Astrocyte (in vitro differentiated cells and primary cell): ENCODE measurements at regions not wholly inside any gene's neighbourhood (a gene's known extent, or its start where the extent isn't known, plus 50 kb on each side); places are given as distances from the start of the nearest gene placed in this dataset.

Experiments used
- DNase-seq: peaks from one replicate; pipeline ENCODE4 v3.0.0-alpha.2; 2010; ENCODE audit warnings: low read depth
- FAIRE-seq: peaks from 2 replicates; lab custom pipeline; 2011; peaks lifted over from hg19 to GRCh38; lab: Jason Lieb, UNC
- H2AFZ ChIP-seq: 2 replicates; pipeline ENCODE4 v1.6.0; 2012; ENCODE audit warnings: low read depth, low read length, inconsistent platforms
- H3K27ac ChIP-seq: 2 replicates; pipeline ENCODE4 v1.5.1; 2011; ENCODE audit warnings: low read depth, low read length, inconsistent platforms
- H3K27me3 ChIP-seq: 2 replicates; pipeline ENCODE4 v1.6.0; 2011; ENCODE audit warnings: low read length, inconsistent platforms; ENCODE audit not compliant: insufficient read depth
- H3K36me3 ChIP-seq: 2 replicates; pipeline ENCODE4 v1.5.1; 2011; ENCODE audit warnings: low read length, inconsistent platforms; ENCODE audit not compliant: insufficient read depth
- H3K4me1 ChIP-seq: 2 replicates; pipeline ENCODE4 v1.5.1; 2011; ENCODE audit warnings: low read length, inconsistent platforms; ENCODE audit not compliant: insufficient read depth
- H3K4me2 ChIP-seq: 2 replicates; pipeline ENCODE4 v1.6.0; 2012; ENCODE audit warnings: low read length, inconsistent platforms
- H3K4me3 ChIP-seq: 2 replicates; pipeline ENCODE4 v1.5.1; 2011; ENCODE audit warnings: low read depth, mild to moderate bottlenecking, low read length, inconsistent platforms; ENCODE audit not compliant: insufficient read depth
- H3K79me2 ChIP-seq: 2 replicates; pipeline ENCODE4 v1.6.0; 2012; ENCODE audit warnings: mild to moderate bottlenecking, low read length, inconsistent platforms; ENCODE audit not compliant: insufficient read depth
- H3K9ac ChIP-seq: 2 replicates; pipeline ENCODE4 v1.6.0; 2012; ENCODE audit warnings: mild to moderate bottlenecking, low read length, inconsistent platforms
- H3K9me3 ChIP-seq: 2 replicates; pipeline ENCODE4 v1.5.1; 2012; ENCODE audit warnings: low read depth, mild to moderate bottlenecking, low read length, inconsistent platforms; ENCODE audit not compliant: insufficient read depth
- H4K20me1 ChIP-seq: 2 replicates; pipeline ENCODE4 v1.6.0; 2012; ENCODE audit warnings: low read length, inconsistent platforms; ENCODE audit not compliant: insufficient read depth
- H3K27ac Mint-ChIP-seq: one replicate; pipeline ENCODE4 v1.8.0; 2021; ENCODE audit warnings: mild to moderate bottlenecking, mixed read lengths; ENCODE audit not compliant: unreplicated experiment
- H3K27me3 Mint-ChIP-seq: one replicate; pipeline ENCODE4 v1.8.0; 2021; ENCODE audit warnings: low read depth, mixed read lengths; ENCODE audit not compliant: unreplicated experiment
- H3K36me3 Mint-ChIP-seq: one replicate; pipeline ENCODE4 v1.8.0; 2021; ENCODE audit warnings: low read depth, mixed read lengths; ENCODE audit not compliant: unreplicated experiment
- H3K4me1 Mint-ChIP-seq: one replicate; pipeline ENCODE4 v1.8.0; 2021; ENCODE audit warnings: low read depth, mixed read lengths; ENCODE audit not compliant: unreplicated experiment
- H3K4me3 Mint-ChIP-seq: one replicate; pipeline ENCODE4 v1.8.0; 2021; ENCODE audit warnings: mild to moderate bottlenecking, moderate library complexity, mixed read lengths; ENCODE audit not compliant: unreplicated experiment
- H3K9me3 Mint-ChIP-seq: one replicate; pipeline ENCODE4 v1.8.0; 2021; ENCODE audit warnings: mild to moderate bottlenecking, mixed read lengths; ENCODE audit not compliant: unreplicated experiment
- CTCF ChIP-seq: IDR thresholded peaks from 2 replicates; pipeline ENCODE4 v1.5.1; 2011; ENCODE audit warnings: low read depth, mild to moderate bottlenecking, inconsistent platforms, low read length, moderate library complexity; ENCODE audit not compliant: insufficient read depth
- EZH2 ChIP-seq: IDR thresholded peaks from 2 replicates; pipeline ENCODE4 v1.6.1; 2012; ENCODE audit warnings: mild to moderate bottlenecking, low read length, inconsistent platforms; ENCODE audit not compliant: insufficient read depth

DNA sequence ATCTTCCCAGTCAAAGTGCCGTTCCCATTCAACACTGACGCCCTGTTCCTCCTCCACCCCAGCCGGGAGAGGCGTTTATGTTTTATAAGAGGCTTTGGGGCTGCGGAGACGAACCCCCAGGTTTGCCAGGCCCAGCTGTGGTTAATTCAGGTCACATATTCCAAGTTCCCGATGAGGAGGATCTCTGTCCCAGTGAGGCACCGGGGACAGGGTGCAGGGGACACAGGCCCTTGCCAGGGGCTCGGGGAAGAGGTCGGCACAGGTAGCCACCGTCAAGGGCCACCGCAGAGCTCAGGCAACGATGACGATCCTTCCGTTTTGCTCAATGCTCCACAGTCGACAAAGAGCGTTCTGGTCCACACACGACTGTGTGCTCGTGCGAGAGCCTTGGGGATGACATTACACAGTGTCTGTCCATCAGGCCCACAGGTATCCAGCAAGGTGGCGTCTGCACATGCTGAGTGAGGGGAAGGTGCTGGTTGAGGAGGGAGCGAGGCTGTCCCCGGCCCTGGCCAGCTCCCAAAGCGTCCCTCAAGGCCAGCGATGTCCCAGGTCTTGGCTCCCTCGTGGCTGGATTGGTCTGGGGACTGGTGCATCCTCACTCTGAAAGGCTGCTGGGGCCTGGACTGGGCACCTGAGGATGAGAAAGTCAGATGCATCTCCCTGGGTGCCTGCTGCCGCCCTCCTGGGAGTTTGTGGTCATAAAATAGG lies 189.2 kb upstream of the C14orf180 start:
- Histone ChIP-seq H4K20me1 (no peaks in the 10 kb centered on the region), H3K9ac (no peak overlapping the region), H2AFZ (no peak overlapping the region), H3K9me3 (no peaks in the 10 kb centered on the region), H3K36me3 (no peaks in the 10 kb centered on the region), H3K79me2 (no peaks in the 10 kb centered on the region), H3K4me1 (no peaks in the 10 kb centered on the region), H3K27ac (no peak overlapping the region), H3K27me3 (peaks cover under 1% of the 10 kb centered on the region), H3K4me2 (no peak overlapping the region), H3K4me3 (no peak overlapping the region)
- no peaks in the 10 kb centered on the region for H3K36me3 Mint-ChIP-seq
- no peak overlapping the region for H3K27ac Mint-ChIP-seq
- DNase-seq (no peak), FAIRE-seq (no peak)
- no peak overlapping the region for H3K4me3 Mint-ChIP-seq
- TF ChIP-seq CTCF (no peak), EZH2 (no peak)
- peaks cover 2% of the 10 kb centered on the region for H3K9me3 Mint-ChIP-seq
- no peaks in the 10 kb centered on the region for H3K4me1 Mint-ChIP-seq
- H3K27me3 Mint-ChIP-seq, result peaks cover 39% of the 10 kb centered on the region

DNA sequence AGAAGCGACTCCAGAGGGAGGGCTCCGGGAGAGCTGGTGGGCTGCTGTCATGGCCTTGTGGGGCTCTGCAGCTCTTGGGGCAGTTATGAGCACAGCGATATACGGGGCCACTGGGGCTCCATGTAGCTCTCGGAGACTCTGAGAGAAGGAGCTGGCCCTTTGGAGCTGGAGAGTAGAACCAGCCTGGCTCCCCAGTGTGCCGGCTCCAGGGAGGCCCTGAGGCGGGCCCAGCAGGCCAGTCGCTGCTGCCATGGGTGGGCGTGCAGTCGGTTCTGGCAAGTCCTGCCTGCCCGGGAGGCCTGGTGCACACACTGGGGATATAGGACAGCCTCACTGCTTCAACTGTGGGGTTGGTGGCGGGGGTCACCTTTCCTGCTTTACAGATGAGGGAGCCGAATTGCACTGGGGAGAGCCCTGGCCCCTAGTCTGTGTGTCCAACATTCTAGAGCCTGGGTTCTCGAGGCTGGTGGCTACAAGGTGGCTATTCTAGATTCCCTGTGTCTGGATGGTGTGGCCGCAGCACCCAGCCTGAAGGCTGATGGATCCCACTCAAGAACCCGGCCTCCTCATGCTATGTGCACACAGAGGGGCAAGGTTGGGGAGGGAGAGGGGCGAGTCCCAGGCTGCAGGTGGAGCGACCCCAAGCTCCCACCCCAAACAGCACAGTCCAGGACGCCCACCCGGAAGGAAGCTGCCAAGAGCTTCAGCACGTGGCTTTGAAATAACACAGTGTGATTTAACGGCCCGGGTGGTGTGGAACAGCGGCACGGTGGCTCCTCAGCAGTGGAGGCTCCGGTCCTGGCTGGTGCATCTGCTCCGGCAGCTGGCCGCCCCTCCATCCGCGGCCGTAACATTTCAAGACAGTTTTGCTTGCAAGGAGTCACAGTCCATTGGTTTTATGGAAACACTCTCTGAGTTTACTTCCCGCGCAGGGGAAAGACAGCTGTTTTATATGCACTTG lies 188.3 kb upstream of the C14orf180 start:
- H3K4me3 Mint-ChIP-seq, result no peak overlapping the region
- TF ChIP-seq EZH2 (no peak), CTCF (no peak)
- Histone ChIP-seq H3K36me3 (no peaks in the 10 kb centered on the region), H3K27ac (no peak overlapping the region), H2AFZ (no peak overlapping the region), H3K9ac (no peak overlapping the region), H3K4me2 (no peak overlapping the region), H4K20me1 (no peaks in the 10 kb centered on the region), H3K4me3 (no peak overlapping the region), H3K9me3 (no peaks in the 10 kb centered on the region), H3K79me2 (no peaks in the 10 kb centered on the region), H3K27me3 (no peaks in the 10 kb centered on the region), H3K4me1 (no peaks in the 10 kb centered on the region)
- H3K27ac Mint-ChIP-seq, result no peak overlapping the region
- DNase-seq, result no peak
- H3K27me3 Mint-ChIP-seq, result peaks cover 39% of the 10 kb centered on the region
- peaks cover 2% of the 10 kb centered on the region for H3K9me3 Mint-ChIP-seq
- FAIRE-seq, result no peak
- H3K36me3 Mint-ChIP-seq, result no peaks in the 10 kb centered on the region
- H3K4me1 Mint-ChIP-seq, result no peaks in the 10 kb centered on the region
